Endothelial cell (in vitro differentiated cells): ENCODE measurements at regions not wholly inside any gene's neighbourhood (a gene's known extent, or its start where the extent isn't known, plus 50 kb on each side); places are given as distances from the start of the nearest gene placed in this dataset.

Experiments
- DNase-seq: peaks from one replicate; pipeline ENCODE4 v3.0.0; 2021; ENCODE audit warnings: low spot score
- H3K27ac Mint-ChIP-seq: one replicate; pipeline ENCODE4 v1.8.0; 2021; ENCODE audit warnings: mixed read lengths, inconsistent platforms; ENCODE audit not compliant: unreplicated experiment
- H3K27me3 Mint-ChIP-seq: one replicate; pipeline ENCODE4 v1.8.0; 2021; ENCODE audit warnings: mild to moderate bottlenecking, moderate library complexity, mixed read lengths, inconsistent platforms; ENCODE audit not compliant: unreplicated experiment
- H3K36me3 Mint-ChIP-seq: one replicate; pipeline ENCODE4 v1.8.0; 2021; ENCODE audit warnings: mild to moderate bottlenecking, low read depth, mixed read lengths, inconsistent platforms; ENCODE audit not compliant: unreplicated experiment
- H3K4me1 Mint-ChIP-seq: one replicate; pipeline ENCODE4 v1.8.0; 2021; ENCODE audit warnings: mild to moderate bottlenecking, mixed read lengths, inconsistent platforms; ENCODE audit not compliant: unreplicated experiment
- H3K4me3 Mint-ChIP-seq: one replicate; pipeline ENCODE4 v1.8.0; 2021; ENCODE audit warnings: mild to moderate bottlenecking, mixed read lengths, inconsistent platforms; ENCODE audit not compliant: unreplicated experiment
- H3K9me3 Mint-ChIP-seq: one replicate; pipeline ENCODE4 v1.8.0; 2021; ENCODE audit warnings: mixed read lengths, inconsistent platforms; ENCODE audit not compliant: unreplicated experiment
- TF ChIP-seq, protein P1 (sequence below): fragments of 200-600 bp; sonication (generic); IDR thresholded peaks from one replicate; pipeline ENCODE4 v1.5.0; 2021; ENCODE audit warnings: antibody characterized with exemption; ENCODE audit not compliant: unreplicated experiment

DNA sequence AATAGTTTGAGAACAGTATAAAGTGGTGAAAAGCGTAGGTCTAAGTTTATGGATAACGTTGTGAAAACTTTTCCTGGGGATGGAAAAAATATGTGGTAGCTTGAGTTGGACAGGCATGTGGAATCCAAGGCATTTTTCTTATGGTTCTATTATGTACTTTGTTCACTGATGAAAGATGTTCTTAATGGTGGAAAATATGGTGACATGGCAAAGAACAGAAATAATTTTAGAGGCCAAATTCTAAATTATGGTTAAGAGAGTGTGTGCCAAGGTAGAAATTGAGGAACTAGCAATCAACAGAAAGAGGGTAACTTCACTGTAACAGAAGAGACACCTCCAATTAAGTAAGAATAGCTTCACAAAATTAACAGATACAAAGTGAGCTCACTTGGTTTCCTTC lies 427.8 kb downstream of the SLC6A15 start:
- Mint-ChIP-seq H3K9me3 (no peaks in the 10 kb centered on the region), H3K4me3 (no peak overlapping the region), H3K4me1 (no peaks in the 10 kb centered on the region), H3K27ac (no peak overlapping the region), H3K36me3 (no peaks in the 10 kb centered on the region), H3K27me3 (no peaks in the 10 kb centered on the region)
- TF ChIP-seq, protein P1, sequence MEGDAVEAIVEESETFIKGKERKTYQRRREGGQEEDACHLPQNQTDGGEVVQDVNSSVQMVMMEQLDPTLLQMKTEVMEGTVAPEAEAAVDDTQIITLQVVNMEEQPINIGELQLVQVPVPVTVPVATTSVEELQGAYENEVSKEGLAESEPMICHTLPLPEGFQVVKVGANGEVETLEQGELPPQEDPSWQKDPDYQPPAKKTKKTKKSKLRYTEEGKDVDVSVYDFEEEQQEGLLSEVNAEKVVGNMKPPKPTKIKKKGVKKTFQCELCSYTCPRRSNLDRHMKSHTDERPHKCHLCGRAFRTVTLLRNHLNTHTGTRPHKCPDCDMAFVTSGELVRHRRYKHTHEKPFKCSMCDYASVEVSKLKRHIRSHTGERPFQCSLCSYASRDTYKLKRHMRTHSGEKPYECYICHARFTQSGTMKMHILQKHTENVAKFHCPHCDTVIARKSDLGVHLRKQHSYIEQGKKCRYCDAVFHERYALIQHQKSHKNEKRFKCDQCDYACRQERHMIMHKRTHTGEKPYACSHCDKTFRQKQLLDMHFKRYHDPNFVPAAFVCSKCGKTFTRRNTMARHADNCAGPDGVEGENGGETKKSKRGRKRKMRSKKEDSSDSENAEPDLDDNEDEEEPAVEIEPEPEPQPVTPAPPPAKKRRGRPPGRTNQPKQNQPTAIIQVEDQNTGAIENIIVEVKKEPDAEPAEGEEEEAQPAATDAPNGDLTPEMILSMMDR = no peak
- DNase-seq = no peak

DNA sequence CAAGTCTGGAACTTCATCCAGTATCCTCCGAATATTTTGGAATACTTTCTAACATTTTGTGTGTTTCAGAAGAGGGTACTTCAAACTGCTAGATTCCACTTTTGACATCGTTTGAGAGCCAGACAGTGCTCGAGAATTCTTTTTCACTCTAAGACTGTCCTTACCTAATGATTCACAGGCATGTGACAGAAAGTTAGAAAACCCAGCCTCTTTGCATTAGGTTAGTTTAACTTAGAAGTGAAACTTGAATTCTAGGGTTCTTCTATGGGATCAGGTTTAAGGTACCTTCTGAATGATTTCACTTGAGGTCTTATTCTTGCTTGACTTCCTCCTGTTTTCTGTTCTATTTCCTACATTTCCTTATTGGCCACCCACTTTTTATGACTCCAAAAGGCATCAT lies 431.8 kb downstream of the SLC6A15 start:
- Mint-ChIP-seq H3K27me3 (no peaks in the 10 kb centered on the region), H3K9me3 (no peaks in the 10 kb centered on the region), H3K4me3 (no peak overlapping the region), H3K27ac (no peak overlapping the region), H3K4me1 (no peaks in the 10 kb centered on the region), H3K36me3 (no peaks in the 10 kb centered on the region)
- no peak for DNase-seq
- TF ChIP-seq, protein P1 = no peak

DNA sequence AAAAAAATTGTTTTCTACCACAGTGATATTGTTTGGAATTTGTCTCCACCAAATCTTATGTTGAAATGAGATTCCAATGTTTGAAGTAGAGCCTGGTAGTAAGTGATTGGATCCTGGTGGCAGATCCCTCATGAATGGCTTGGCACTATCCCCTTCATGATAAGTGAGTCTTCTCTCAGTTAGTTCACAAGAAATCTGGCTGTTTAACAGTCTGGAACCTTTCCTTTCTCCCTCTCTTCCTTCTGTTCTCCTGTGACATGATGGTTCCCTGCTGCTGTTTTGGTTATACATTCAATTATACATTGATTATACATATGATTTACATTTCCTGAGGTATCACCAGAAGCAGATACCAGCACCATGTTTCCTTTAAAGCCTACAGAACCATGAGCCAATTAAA lies 442.2 kb downstream of the SLC6A15 start:
- H3K27ac Mint-ChIP-seq = no peak overlapping the region
- no peaks in the 10 kb centered on the region for H3K4me1 Mint-ChIP-seq
- no peaks in the 10 kb centered on the region for H3K9me3 Mint-ChIP-seq

DNA sequence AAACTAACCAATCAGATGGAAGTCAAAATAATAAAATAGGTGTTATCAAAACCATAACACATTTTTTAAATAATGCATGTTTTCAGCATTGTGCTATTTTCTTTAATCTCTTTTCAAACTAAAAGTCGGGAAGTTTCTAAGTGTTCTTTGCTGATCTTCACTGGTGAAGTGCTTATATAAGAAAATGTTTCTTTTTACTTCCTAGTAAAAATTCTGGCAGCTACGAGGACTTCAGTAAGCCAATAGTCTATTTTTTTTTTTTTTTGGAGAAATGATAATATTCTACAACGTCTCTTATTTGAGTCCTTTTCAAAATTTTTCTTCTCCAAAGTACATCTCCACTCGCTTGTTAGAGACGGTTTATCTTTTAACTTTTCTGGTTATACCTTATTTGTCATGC lies 448.0 kb downstream of the SLC6A15 start:
- TF ChIP-seq, protein P1 = no peak
- H3K4me3 Mint-ChIP-seq = no peak overlapping the region

More for the DNA sequence above, 442.2 kb downstream of the SLC6A15 start:
- no peak for DNase-seq
- H3K36me3 Mint-ChIP-seq = no peaks in the 10 kb centered on the region
- H3K27me3 Mint-ChIP-seq = no peaks in the 10 kb centered on the region
- TF ChIP-seq, protein P1 = no peak
- no peak overlapping the region for H3K4me3 Mint-ChIP-seq

DNA sequence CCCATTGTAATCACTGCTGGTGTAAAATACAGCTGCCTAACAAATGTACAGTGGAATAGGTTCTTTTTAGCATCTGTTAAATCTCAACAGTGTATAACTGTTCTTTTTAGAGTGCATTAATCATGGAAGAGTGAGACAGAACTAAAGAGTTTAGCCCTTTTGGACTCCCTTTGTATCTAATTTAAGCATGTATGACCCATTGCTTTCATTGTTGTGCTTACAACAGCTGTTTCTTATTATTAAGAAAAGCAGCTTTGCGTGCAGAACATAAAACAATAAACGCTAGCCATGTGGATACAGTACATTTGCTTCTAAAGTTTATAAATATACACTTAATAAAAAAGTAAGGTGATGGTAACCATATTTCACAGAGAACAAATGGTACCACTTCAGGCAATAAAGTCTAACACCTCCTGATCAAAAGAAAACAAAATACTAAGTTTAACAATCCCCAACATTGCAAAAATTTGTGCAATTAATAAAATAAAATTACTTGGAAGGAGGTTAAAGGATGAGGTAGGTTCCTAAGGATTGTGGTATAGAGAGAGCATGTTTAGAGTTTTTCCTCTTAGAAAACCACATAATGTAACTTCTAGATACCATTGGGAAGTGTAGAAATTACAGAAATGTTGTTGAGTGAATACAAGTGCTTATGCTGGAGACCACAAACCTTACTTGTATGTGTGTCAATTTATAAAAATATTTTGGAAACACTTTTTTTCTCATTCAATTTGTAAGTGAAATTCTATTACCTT lies 448.7 kb downstream of the SLC6A15 start:
- H3K9me3 Mint-ChIP-seq = no peaks in the 10 kb centered on the region
- no peak for DNase-seq
- no peak overlapping the region for H3K4me3 Mint-ChIP-seq
- H3K36me3 Mint-ChIP-seq = no peaks in the 10 kb centered on the region
- H3K27me3 Mint-ChIP-seq = no peaks in the 10 kb centered on the region
- no peak overlapping the region for H3K27ac Mint-ChIP-seq
- H3K4me1 Mint-ChIP-seq = no peaks in the 10 kb centered on the region
- TF ChIP-seq, protein P1 = no peak

More for the DNA sequence above, 448.0 kb downstream of the SLC6A15 start:
- no peaks in the 10 kb centered on the region for H3K27me3 Mint-ChIP-seq
- no peaks in the 10 kb centered on the region for H3K36me3 Mint-ChIP-seq
- H3K4me1 Mint-ChIP-seq = no peaks in the 10 kb centered on the region
- no peaks in the 10 kb centered on the region for H3K9me3 Mint-ChIP-seq
- DNase-seq = no peak
- no peak overlapping the region for H3K27ac Mint-ChIP-seq
